IMR-90 (cell line): ENCODE measurements at regions not wholly inside any gene's neighbourhood (a gene's known extent, or its start where the extent isn't known, plus 50 kb on each side); places are given as distances from the start of the nearest gene placed in this dataset.

Experiments
- BHLHE40 ChIP-seq: fragments of 150-350 bp; IDR thresholded peaks from 2 replicates; pipeline ENCODE4 v1.6.1; 2016; ENCODE audit warnings: mild to moderate bottlenecking, low read depth, low read length
- CEBPB ChIP-seq: IDR thresholded peaks from 2 replicates; pipeline ENCODE4 v1.6.1; 2012; ENCODE audit warnings: low read depth, low read length, improper control_type of control experiment
- CTCF ChIP-seq: conservative IDR thresholded peaks from 2 replicates; pipeline ENCODE4 v1.5.1; 2012; ENCODE audit warnings: mild to moderate bottlenecking, low read depth, low read length, improper control_type of control experiment
- FOS ChIP-seq: fragments of 150-350 bp; IDR thresholded peaks from 2 replicates; pipeline ENCODE4 v1.6.1; 2016; ENCODE audit warnings: low read depth, low read length
- POLR2A ChIP-seq: IDR thresholded peaks from 2 replicates; pipeline ENCODE4 v1.6.1; 2012; ENCODE audit warnings: mild to moderate bottlenecking, low read depth, low read length
- RFX5 ChIP-seq: IDR thresholded peaks from 2 replicates; pipeline ENCODE4 v1.8.0; 2012; ENCODE audit warnings: low read depth, mild to moderate bottlenecking, low read length, moderate library complexity
- TF ChIP-seq, protein P1 (sequence below): fragments of 150-350 bp; IDR thresholded peaks from 2 replicates; pipeline ENCODE4 v1.6.1; 2017; ENCODE audit warnings: mild to moderate bottlenecking, antibody characterized with exemption, low read length, low read depth

DNA sequence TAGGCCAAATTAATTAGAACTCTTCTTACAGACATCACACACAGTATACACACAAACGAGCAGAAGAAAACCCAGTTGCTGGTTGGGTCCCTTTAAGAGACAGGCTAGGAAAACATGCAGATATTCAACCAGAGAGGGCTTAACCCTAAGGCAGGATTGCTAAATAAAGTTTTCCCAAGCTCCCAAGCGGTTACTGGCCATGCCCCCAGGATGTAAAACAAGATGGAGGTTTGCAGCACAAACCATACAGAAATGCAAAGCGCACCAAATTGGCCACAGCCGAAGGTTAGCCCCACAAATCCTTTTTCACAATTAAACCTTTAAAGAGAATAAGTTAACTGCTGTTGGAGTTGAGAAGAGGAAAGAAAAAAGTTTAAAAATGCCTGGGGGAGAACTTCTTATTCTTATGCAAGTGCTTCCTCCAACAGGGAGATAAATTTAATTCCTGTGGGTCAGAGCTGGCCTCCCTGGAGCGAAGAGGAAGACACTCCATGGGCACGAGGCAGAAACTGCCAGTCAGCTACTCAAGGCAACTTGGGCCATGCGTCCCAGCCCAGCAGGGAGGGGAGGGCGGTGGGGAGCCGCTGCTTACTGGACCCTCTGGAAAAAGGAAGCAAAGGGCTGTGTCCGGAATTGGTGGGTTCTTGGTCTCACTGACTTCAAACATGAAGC, 167.6 kb upstream of the ARSJ start:
- TF ChIP-seq CTCF: no peak
- no peak for TF ChIP-seq POLR2A
- no peak for TF ChIP-seq RFX5
- TF ChIP-seq, protein P1, sequence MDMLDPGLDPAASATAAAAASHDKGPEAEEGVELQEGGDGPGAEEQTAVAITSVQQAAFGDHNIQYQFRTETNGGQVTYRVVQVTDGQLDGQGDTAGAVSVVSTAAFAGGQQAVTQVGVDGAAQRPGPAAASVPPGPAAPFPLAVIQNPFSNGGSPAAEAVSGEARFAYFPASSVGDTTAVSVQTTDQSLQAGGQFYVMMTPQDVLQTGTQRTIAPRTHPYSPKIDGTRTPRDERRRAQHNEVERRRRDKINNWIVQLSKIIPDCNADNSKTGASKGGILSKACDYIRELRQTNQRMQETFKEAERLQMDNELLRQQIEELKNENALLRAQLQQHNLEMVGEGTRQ: no peak
- no peak for TF ChIP-seq BHLHE40
- no peak for TF ChIP-seq CEBPB
- no peak for TF ChIP-seq FOS
